Sigmoid colon (tissue), 6 donors: ENCODE measurements at regions not wholly inside any gene's neighbourhood (a gene's known extent, or its start where the extent isn't known, plus 50 kb on each side); places are given as distances from the start of the nearest gene placed in this dataset.
A peak's percentile ranks its signal among the peaks of the same experiment; 100 is the strongest.

ENCODE experiments used
- DNase-seq: peaks from one replicate; pipeline ENCODE4 v3.0.0-alpha.2; 2019
- H3K27ac ChIP-seq, 4 donors: fragments of 200-600 bp; sonication (generic); one replicate each; pipeline ENCODE4 v1.5.1; 2016 to 2019; ENCODE audit warnings: mild to moderate bottlenecking in 1 of 4
- H3K27me3 ChIP-seq, 3 donors: fragments of 200-600 bp; sonication (generic); one replicate each; pipeline ENCODE4 v1.5.1; 2019; ENCODE audit warnings: mild to moderate bottlenecking in 1 of 3
- H3K36me3 ChIP-seq, 4 donors: fragments of 200-600 bp; sonication (generic); one replicate each; pipeline ENCODE4 v1.5.1; 2016 to 2019
- H3K4me1 ChIP-seq, 4 donors: fragments of 200-600 bp; sonication (generic); one replicate each; pipeline ENCODE4 v1.5.1; 2017 to 2019
- H3K4me3 ChIP-seq, 4 donors: fragments of 200-600 bp; sonication (generic); one replicate each; pipeline ENCODE4 v1.5.1; 2017 to 2019; ENCODE audit warnings: mild to moderate bottlenecking in 2 of 4, moderate library complexity in 1 of 4
- H3K9me3 ChIP-seq, 4 donors: fragments of 200-600 bp in 3 of 4; sonication (generic) in 3 of 4; one replicate each; pipeline versions ENCODE4 v1.5.1 to v1.6.1; 2013 to 2019
- CTCF ChIP-seq, 4 experiments: fragments of 450-650 bp in 3 of 4; fragments of 200-600 bp in 1 of 4; IDR thresholded peaks; one replicate each; pipeline ENCODE4 v1.5.1; 2016 to 2019; ENCODE audit warnings: antibody characterized with exemption in 4 of 4, mild to moderate bottlenecking in 3 of 4, moderate library complexity in 2 of 4
- EP300 ChIP-seq, 4 donors: sonication (generic); formaldehyde crosslinking; IDR thresholded peaks; one replicate each; pipeline ENCODE4 v1.6.1; 2017; ENCODE audit warnings: antibody characterized with exemption in 4 of 4
- POLR2A ChIP-seq, 2 donors: fragments of 450-650 bp; IDR thresholded peaks; one replicate each; pipeline ENCODE4 v1.6.1; 2016; ENCODE audit warnings: antibody characterized with exemption in 2 of 2, mild to moderate bottlenecking in 2 of 2, moderate library complexity in 2 of 2
- POLR2AphosphoS5 ChIP-seq, 4 donors: sonication (generic); formaldehyde crosslinking; IDR thresholded peaks; one replicate each; pipeline ENCODE4 v1.6.1; 2017; ENCODE audit warnings: antibody characterized with exemption in 4 of 4
- WGBS, 2 donors: extraction: QIAGEN DNeasy Blood & Tissue Kit; methylation state at CpG; one replicate each; pipeline ENCODE4 v1.1.7; 2013; 5-methylcytosine and 5-hydroxymethylcytosine counted together
- intact Hi-C: fragments of 100-400 bp; cut with DNase I; formaldehyde crosslinking; loops from one replicate; pipeline ENCODE4 v1.15.1; 2023
- donor health status: healthy with polysubstance abuse.
- donor health status: healthy.

- TF ChIP-seq POLR2AphosphoS5 (IDR thresholded peaks at IDR 0.05) (peak in 3 of 4 donors; percentile 44 to 86 (median 80)), POLR2A (IDR thresholded peaks at IDR 0.05) (peak in 1 of 2 donors; percentile 56), EP300 (IDR thresholded peaks at IDR 0.05) (no peak), CTCF (IDR thresholded peaks at IDR 0.05) (no peak)
- Histone ChIP-seq H3K27ac (peak overlapping the region; percentile 67 to 93 (median 82)), H3K27me3 (no peaks in the 10 kb centered on the region), H3K4me3 (peak overlapping the region; percentile 13 to 39 (median 35)), H3K4me1 (peaks cover 0 to 92% (median 70%) of the 10 kb centered on the region in 4 donors), H3K9me3 (no peaks in the 10 kb centered on the region), H3K36me3 (no peaks in the 10 kb centered on the region)
- DNase-seq, result peak; percentile 89
- WGBS, 2 donors, result 15 to 63% methylated on average over 28 of the region's 28 CpGs
- intact Hi-C loops, result no loop called here
Measured at GRCh38 chr16:85370881-85371651, 242.1 kb upstream of the GSE1 start.

- peak overlapping the region in 3 of 4 donors; percentile 33 to 39 (median 37) for H3K4me3 ChIP-seq
- no peak for DNase-seq
- H3K27me3 ChIP-seq, result no peaks in the 10 kb centered on the region
- no peaks in the 10 kb centered on the region for H3K9me3 ChIP-seq
- intact Hi-C loops, result no loop called here
- TF ChIP-seq CTCF (IDR thresholded peaks at IDR 0.05) (no peak), POLR2AphosphoS5 (IDR thresholded peaks at IDR 0.05) (no peak), EP300 (IDR thresholded peaks at IDR 0.05) (no peak), POLR2A (IDR thresholded peaks at IDR 0.05) (no peak)
- H3K27ac ChIP-seq, result peak overlapping the region; percentile 67 to 93 (median 82)
- H3K4me1 ChIP-seq, result peaks cover 0 to 92% (median 70%) of the 10 kb centered on the region in 4 donors
- WGBS, 2 donors, result 82 to 93% methylated on average over 10 of the region's 10 CpGs
- H3K36me3 ChIP-seq, result no peaks in the 10 kb centered on the region
Measured at GRCh38 chr16:85371948-85372347, 241.2 kb upstream of the GSE1 start.

DNA sequence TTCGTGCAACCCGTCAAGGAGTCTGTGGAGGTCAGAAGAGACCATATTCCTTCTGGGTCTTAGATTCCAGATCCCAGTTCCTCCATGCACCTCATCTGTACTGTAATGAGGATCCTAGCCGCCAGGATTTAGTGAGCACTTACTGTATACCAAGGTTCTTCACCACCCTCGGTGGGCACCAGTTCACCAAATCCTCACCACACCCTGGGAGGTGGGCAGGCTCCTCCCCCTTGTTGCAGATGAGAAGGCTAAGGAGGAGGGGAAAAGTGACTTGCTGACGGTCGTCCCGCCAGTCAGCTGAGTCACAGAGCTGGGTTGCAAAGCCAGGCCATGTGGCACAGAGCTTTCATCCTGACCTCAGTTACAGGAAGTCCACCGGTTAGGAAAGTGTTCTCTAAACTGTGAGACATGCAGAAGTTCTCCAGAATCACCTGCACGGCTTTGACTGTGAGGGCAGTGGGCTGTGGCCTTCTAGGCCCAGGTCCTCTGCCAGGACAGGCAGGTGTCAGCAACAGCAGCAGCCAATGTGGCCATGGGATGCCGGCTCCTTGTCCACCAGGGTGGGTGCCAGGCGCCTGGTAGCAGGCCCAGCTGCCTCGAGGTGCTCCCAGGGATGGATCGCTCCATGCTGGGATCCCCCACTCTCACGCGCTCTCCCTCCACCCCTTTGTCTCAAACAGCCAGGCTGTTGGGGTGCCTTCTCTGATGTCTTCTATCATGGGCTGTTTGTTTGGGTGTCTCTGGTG lies 240.3 kb upstream of the GSE1 start:
- H3K36me3 ChIP-seq, result no peaks in the 10 kb centered on the region
- H3K9me3 ChIP-seq, result no peaks in the 10 kb centered on the region
- no peaks in the 10 kb centered on the region for H3K27me3 ChIP-seq
- no peak overlapping the region for H3K4me3 ChIP-seq
- DNase-seq, result peak; percentile 83
- H3K4me1 ChIP-seq, result peaks cover 0 to 94% (median 73%) of the 10 kb centered on the region in 4 donors
- intact Hi-C loops, result no loop called here
- TF ChIP-seq EP300 (IDR thresholded peaks at IDR 0.05), result peak in 1 of 4 donors; percentile 25
- peak in 2 of 4 donors; percentile 6 to 58 for TF ChIP-seq POLR2AphosphoS5 (IDR thresholded peaks at IDR 0.05)
- no peak for TF ChIP-seq CTCF (IDR thresholded peaks at IDR 0.05)
- TF ChIP-seq POLR2A (IDR thresholded peaks at IDR 0.05), result no peak
- H3K27ac ChIP-seq, result peak overlapping the region; percentile 61 to 93 (median 82)
- 63 to 70% methylated on average over 15 of the region's 15 CpGs for WGBS, 2 donors

GRCh38 chr16:85373741-85374570 lies 239.2 kb upstream of the GSE1 start:
- Histone ChIP-seq H3K27me3 (no peaks in the 10 kb centered on the region), H3K27ac (peak overlapping the region in 3 of 4 donors; percentile 82 to 93 (median 82)), H3K4me1 (peaks cover 0 to 94% (median 84%) of the 10 kb centered on the region in 4 donors), H3K4me3 (no peak overlapping the region), H3K36me3 (no peaks in the 10 kb centered on the region), H3K9me3 (no peaks in the 10 kb centered on the region)
- no peak for DNase-seq
- intact Hi-C loops, result no loop called here
- 89 to 92% methylated on average over 41 of the region's 41 CpGs for WGBS, 2 donors
- TF ChIP-seq POLR2AphosphoS5 (IDR thresholded peaks at IDR 0.05) (no peak), POLR2A (IDR thresholded peaks at IDR 0.05) (no peak), CTCF (IDR thresholded peaks at IDR 0.05) (no peak), EP300 (IDR thresholded peaks at IDR 0.05) (no peak)
